Activated T-cell treated with anti-CD3 and anti-CD28 coated beads, Interleukin-2, amount 50 U/mL, for 4 hours (primary cell): ENCODE measurements at regions not wholly inside any gene's neighbourhood (a gene's known extent, or its start where the extent isn't known, plus 50 kb on each side); places are given as distances from the start of the nearest gene placed in this dataset.
"Not testable (repeated sequence)": the region's sequence is repeated elsewhere in the genome, so short reads cannot be mapped to it uniquely, and the experiment has no call there.

Experiments
- ATAC-seq, 2 donors: fragments of 200-7000 bp; cut with Tn5 transposase; one replicate each; pipeline ENCODE4 v1.10.0; 2021
- DNase-seq: peaks from one replicate; pipeline ENCODE4 v3.0.0-alpha.2; 2020
- H3K27me3 Mint-ChIP-seq: one replicate; pipeline ENCODE4 v1.8.0; 2021; ENCODE audit warnings: low read depth, mixed read lengths
- H3K36me3 Mint-ChIP-seq: one replicate; pipeline ENCODE4 v1.8.0; 2022; ENCODE audit warnings: mixed read lengths; ENCODE audit not compliant: insufficient read depth
- H3K4me1 Mint-ChIP-seq: one replicate; pipeline ENCODE4 v1.8.0; 2021; ENCODE audit warnings: low read depth, mixed read lengths
- H3K4me3 Mint-ChIP-seq: one replicate; pipeline ENCODE4 v1.8.0; 2021; ENCODE audit warnings: mild to moderate bottlenecking, moderate library complexity, mixed read lengths
- H3K9me3 Mint-ChIP-seq: one replicate; pipeline ENCODE4 v1.8.0; 2021; ENCODE audit warnings: mixed read lengths

GRCh38 chr6:67839818-67840217 is 795.3 kb upstream of the ADGRB3 start:
- H3K9me3 Mint-ChIP-seq: peaks cover 30% of the 10 kb centered on the region
- no peak for ATAC-seq
- H3K4me1 Mint-ChIP-seq: no peaks in the 10 kb centered on the region
- no peaks in the 10 kb centered on the region for H3K36me3 Mint-ChIP-seq
- H3K27me3 Mint-ChIP-seq: no peaks in the 10 kb centered on the region
- no peak for DNase-seq
- no peak overlapping the region for H3K4me3 Mint-ChIP-seq

DNA sequence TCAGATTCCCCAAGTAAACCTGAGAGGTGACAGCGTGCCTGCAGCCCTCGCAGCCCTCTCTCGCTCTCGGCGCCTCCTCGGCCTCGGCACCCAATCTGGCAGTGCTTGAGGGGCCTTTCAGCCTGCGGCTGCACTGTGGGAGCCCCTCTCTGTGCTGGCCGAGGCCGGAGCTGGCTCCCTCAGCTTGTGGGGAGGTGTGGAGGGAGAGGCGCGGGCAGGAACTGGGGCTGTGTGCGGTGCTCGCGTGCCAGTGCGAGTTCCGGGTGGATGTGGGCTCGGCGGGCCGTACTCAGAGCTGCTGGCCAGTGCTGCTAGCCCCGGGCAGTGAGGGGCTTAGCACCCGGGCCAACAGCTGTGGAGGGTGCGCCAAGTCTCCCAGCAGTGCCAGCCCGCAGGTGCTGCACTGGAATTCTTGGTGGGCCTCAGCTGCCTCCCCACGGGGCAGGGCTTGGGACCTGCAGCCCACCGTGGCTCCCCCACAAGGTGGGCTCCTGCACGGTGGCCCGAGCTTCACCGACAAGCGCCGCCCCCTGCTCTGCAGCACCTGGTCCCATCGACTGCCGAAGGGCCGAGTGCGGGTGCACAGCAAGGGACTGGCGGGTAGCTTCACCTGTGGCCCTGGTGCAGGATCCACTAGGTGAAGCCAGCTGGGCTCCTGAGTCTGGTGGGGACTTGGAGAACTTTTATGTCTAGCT is 809.7 kb upstream of the ADGRB3 start:
- ATAC-seq (no peak), DNase-seq (no peak)
- peaks cover 23% of the 10 kb centered on the region for H3K9me3 Mint-ChIP-seq
- no peaks in the 10 kb centered on the region for H3K36me3 Mint-ChIP-seq
- no peak overlapping the region for H3K4me3 Mint-ChIP-seq
- no peaks in the 10 kb centered on the region for H3K27me3 Mint-ChIP-seq
- H3K4me1 Mint-ChIP-seq: no peaks in the 10 kb centered on the region

- Mint-ChIP-seq H3K36me3 (no peaks in the 10 kb centered on the region), H3K9me3 (peaks cover 42% of the 10 kb centered on the region), H3K27me3 (no peaks in the 10 kb centered on the region), H3K4me1 (no peaks in the 10 kb centered on the region), H3K4me3 (no peak overlapping the region)
- DNase-seq: no peak
- no peak for ATAC-seq
Observed at GRCh38 chr6:67818322-67818721, 816.8 kb upstream of the ADGRB3 start.

DNA sequence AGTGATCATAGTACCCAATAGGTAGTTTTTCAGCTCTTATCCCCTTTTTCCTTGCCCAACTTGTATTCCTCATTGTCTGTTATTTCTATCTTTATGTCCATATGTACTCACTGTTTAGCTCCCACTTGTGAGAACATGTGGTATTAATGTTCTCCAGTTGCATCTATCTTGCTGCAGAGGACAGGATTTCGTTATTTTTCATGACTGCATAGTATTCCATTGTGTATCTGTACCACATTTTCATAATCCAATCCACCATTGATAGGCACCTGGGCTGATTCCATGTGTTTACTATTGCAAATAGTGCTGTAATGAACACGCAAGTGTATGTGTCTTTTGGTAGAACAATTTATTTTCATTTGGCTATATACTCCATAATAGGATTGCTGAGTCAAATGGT is 819.5 kb upstream of the ADGRB3 start:
- ATAC-seq (no peak), DNase-seq (no peak)
- H3K27me3 Mint-ChIP-seq: no peaks in the 10 kb centered on the region
- H3K36me3 Mint-ChIP-seq: no peaks in the 10 kb centered on the region
- H3K4me1 Mint-ChIP-seq: no peaks in the 10 kb centered on the region
- H3K4me3 Mint-ChIP-seq: no peak overlapping the region
- peaks cover 35% of the 10 kb centered on the region for H3K9me3 Mint-ChIP-seq

DNA sequence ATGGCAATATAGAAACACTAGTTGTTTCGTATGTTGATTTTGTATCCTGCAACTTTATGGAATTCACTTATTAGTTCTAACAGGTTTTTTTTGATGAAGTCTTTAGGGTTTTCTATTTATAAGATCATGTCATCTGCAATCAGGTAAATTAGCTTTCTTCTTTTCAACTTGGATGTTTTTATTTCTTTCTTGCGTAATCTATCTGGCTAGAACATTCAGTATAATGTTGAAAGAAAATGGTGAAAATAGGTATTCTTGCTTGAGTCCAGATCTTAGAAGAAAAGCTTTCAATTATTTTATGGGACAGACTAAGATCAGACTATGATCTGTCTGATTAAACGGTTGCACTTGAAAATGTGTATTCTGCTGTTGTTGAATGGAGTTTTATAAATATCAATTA is 820.8 kb upstream of the ADGRB3 start:
- Mint-ChIP-seq H3K9me3 (peaks cover 35% of the 10 kb centered on the region), H3K27me3 (no peaks in the 10 kb centered on the region)
- ATAC-seq: no peak

DNA sequence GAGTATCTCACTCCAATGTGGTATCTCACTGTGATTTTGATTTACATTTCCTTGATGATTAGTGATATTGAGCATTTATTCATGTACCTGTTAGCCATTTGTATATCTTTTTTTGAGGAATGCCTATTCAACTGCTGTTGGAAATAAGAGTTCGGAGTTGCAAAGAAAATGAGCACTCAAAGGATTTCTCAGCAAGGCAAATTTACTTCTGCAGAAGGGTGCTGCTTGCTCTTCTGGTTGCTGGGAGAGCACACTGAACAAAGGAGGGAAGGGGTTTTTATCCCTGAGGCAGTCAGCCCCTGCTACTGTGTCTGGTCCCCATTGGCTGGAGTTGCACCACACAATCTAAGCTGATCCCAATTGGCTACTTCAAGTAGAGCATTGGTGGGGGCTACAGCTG is 822.4 kb upstream of the ADGRB3 start:
- DNase-seq (no peak), ATAC-seq (no peak)
- no peaks in the 10 kb centered on the region for H3K36me3 Mint-ChIP-seq
- H3K4me3 Mint-ChIP-seq: no peak overlapping the region
- peaks cover 35% of the 10 kb centered on the region for H3K9me3 Mint-ChIP-seq
- H3K4me1 Mint-ChIP-seq: no peaks in the 10 kb centered on the region
- no peaks in the 10 kb centered on the region for H3K27me3 Mint-ChIP-seq

More for the DNA sequence above, 820.8 kb upstream of the ADGRB3 start:
- Mint-ChIP-seq H3K4me3 (no peak overlapping the region), H3K36me3 (no peaks in the 10 kb centered on the region), H3K4me1 (no peaks in the 10 kb centered on the region)
- no peak for DNase-seq

GRCh38 chr6:67812125-67812524 is 823.0 kb upstream of the ADGRB3 start:
- Mint-ChIP-seq H3K4me1 (no peaks in the 10 kb centered on the region), H3K4me3 (no peak overlapping the region), H3K36me3 (no peaks in the 10 kb centered on the region), H3K9me3 (peaks cover 35% of the 10 kb centered on the region), H3K27me3 (no peaks in the 10 kb centered on the region)
- DNase-seq (no peak), ATAC-seq (no peak)

DNA sequence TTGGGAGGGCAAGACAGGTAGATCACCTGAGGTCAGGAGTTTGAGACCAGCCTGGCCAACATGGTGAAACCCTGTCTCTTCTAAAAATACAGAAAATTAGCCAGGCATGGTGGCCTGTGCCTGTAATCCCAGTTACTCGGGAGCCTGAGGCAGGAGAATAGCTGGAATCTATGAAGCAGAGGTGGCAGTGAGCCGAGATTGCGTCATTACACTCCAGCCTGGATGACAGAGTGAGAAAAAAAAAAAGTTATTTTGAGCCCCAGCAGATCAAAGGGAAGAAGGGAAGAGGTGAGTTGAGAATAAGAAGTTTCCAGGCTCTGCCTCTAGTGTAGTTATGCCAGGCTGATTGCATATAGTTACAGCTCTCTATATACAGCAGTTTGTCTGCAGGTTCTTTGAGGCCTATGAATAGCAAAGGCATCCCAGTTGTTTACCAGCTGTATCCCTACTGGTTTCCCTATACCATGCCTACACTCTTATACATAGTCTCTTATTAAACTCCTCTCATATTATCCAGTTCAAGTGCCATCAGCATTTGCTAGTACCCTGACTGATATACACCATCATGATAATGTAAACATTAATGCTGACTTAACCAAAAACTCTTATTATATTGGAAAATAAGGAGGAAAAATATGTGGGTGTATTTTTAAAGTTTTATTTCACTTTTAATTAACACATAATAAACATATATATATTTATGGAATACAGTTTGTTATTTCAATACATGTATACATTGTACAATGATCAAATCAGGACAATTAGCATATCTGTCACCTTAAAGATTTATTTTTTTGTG is 823.6 kb upstream of the ADGRB3 start:
- H3K36me3 Mint-ChIP-seq: no peaks in the 10 kb centered on the region
- no peak for DNase-seq
- no peaks in the 10 kb centered on the region for H3K27me3 Mint-ChIP-seq
- no peaks in the 10 kb centered on the region for H3K4me1 Mint-ChIP-seq
- peaks cover 41% of the 10 kb centered on the region for H3K9me3 Mint-ChIP-seq
- H3K4me3 Mint-ChIP-seq: no peak overlapping the region
- no peak for ATAC-seq

- not testable (repeated sequence) for ATAC-seq, H3K36me3 Mint-ChIP-seq, H3K27me3 Mint-ChIP-seq, DNase-seq, H3K4me1 Mint-ChIP-seq, H3K4me3 Mint-ChIP-seq
- H3K9me3 Mint-ChIP-seq: peaks cover 26% of the 10 kb centered on the region
Observed at GRCh38 chr6:67804808-67805207, 830.3 kb upstream of the ADGRB3 start.

DNA sequence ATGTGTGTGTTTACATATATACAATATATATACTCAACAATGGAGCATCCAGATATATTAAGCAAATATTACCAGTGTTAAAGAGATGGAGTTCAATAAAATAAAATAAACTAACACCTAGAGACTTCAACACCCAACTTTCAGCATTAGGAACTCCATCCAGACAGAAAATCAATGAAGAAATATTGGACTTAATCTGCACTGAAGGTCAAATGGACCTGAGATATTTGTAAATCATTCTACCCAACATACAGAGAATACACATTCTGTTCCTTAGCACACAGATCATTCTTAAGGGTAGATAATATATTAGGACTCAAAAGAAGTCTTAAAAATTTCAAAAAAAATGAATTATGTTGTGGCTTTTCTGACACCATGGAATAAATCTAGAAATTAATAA is 832.3 kb upstream of the ADGRB3 start:
- DNase-seq (no peak), ATAC-seq (no peak)
- no peak overlapping the region for H3K4me3 Mint-ChIP-seq

DNA sequence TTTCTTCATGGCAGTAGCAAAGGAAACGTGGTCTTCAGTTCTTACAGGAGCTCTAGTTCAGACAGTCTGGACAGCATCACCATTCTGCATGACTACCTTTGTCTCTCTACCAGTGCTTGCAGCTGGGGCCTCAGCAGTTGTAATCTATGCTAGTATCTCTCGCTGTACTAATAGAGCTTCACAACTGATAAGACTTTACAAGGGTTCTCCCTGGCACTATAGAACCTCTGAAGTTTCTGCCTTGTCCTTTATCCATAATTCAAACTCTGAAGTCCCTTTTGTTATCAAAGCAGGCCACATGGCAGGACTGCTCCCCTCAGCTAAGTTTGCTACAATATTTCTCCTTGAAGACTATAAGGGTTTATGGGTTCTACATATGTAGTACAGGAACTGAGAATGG is 842.1 kb upstream of the ADGRB3 start:
- ATAC-seq: no peak
- no peaks in the 10 kb centered on the region for H3K27me3 Mint-ChIP-seq
- no peaks in the 10 kb centered on the region for H3K36me3 Mint-ChIP-seq
- H3K9me3 Mint-ChIP-seq: peaks cover 4% of the 10 kb centered on the region
- no peaks in the 10 kb centered on the region for H3K4me1 Mint-ChIP-seq
- H3K4me3 Mint-ChIP-seq: no peak overlapping the region
- no peak for DNase-seq

More for the DNA sequence above, 832.3 kb upstream of the ADGRB3 start:
- H3K4me1 Mint-ChIP-seq: no peaks in the 10 kb centered on the region
- peaks cover 26% of the 10 kb centered on the region for H3K9me3 Mint-ChIP-seq
- H3K27me3 Mint-ChIP-seq: no peaks in the 10 kb centered on the region
- no peaks in the 10 kb centered on the region for H3K36me3 Mint-ChIP-seq

DNA sequence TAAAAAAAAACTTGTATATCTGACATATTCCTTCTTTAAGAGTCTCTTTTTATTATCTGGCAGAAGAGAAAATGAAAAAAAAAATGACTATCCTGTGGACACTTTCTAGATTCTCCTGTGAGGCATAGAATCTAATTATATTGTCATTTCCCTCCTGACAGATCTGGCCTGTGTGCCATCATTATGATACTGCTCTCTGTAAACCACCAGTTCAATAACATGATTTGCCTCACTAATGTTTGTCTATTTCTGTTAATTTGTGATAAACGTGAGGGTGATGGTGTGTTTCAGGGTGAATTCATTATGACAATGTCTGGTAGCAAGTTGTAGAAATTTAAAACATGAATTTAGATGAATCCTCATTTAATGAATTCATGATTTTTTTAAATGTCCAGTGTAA is 844.5 kb upstream of the ADGRB3 start:
- no peaks in the 10 kb centered on the region for H3K36me3 Mint-ChIP-seq
- H3K27me3 Mint-ChIP-seq: no peaks in the 10 kb centered on the region
- peaks cover 4% of the 10 kb centered on the region for H3K9me3 Mint-ChIP-seq
- no peak for ATAC-seq
- no peaks in the 10 kb centered on the region for H3K4me1 Mint-ChIP-seq
- no peak for DNase-seq
- no peak overlapping the region for H3K4me3 Mint-ChIP-seq

- ATAC-seq, H3K9me3 Mint-ChIP-seq, DNase-seq, H3K4me1 Mint-ChIP-seq, H3K4me3 Mint-ChIP-seq, H3K36me3 Mint-ChIP-seq, H3K27me3 Mint-ChIP-seq: not testable (repeated sequence)
Observed at GRCh38 chr6:67787119-67787518, 848.0 kb upstream of the ADGRB3 start.

- no peak for ATAC-seq
- Mint-ChIP-seq H3K4me1 (no peaks in the 10 kb centered on the region), H3K36me3 (no peaks in the 10 kb centered on the region)
Observed at GRCh38 chr6:67779876-67780275, 855.2 kb upstream of the ADGRB3 start.

DNA sequence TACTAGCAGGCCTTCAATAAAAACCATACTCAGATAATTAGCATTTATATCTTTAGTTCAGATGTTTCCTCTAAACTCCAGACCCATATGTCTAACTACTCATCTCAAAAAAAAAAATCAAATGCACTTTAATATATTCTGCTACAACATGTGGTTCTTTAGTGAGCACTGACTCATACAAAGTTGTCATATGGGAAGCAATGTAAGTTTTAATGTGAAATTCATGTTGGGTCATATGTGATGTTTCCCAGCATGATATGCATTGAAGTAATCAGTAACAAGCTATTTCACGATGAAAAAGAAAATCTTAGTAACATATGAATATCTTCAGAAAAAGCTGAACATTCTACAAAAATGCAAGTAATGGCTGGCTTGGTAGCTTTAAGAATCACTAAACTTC is 859.7 kb upstream of the ADGRB3 start:
- no peaks in the 10 kb centered on the region for H3K4me1 Mint-ChIP-seq
- no peak for ATAC-seq
- no peak for DNase-seq
- no peaks in the 10 kb centered on the region for H3K36me3 Mint-ChIP-seq
- H3K9me3 Mint-ChIP-seq: peaks cover 4% of the 10 kb centered on the region
- H3K27me3 Mint-ChIP-seq: no peaks in the 10 kb centered on the region
- H3K4me3 Mint-ChIP-seq: no peak overlapping the region

More at GRCh38 chr6:67779876-67780275, 855.2 kb upstream of the ADGRB3 start:
- peaks cover 3% of the 10 kb centered on the region for H3K9me3 Mint-ChIP-seq
- no peaks in the 10 kb centered on the region for H3K27me3 Mint-ChIP-seq
- DNase-seq: no peak
- H3K4me3 Mint-ChIP-seq: no peak overlapping the region
